Activated CD8-positive, alpha-beta memory T cell treated with anti-CD3 and anti-CD28 coated beads, Interleukin-2, amount 10 ng/mL, durations not matched to agents 7 days and 5 days (primary cell): ENCODE measurements at regions not wholly inside any gene's neighbourhood (a gene's known extent, or its start where the extent isn't known, plus 50 kb on each side); places are given as distances from the start of the nearest gene placed in this dataset.
A peak's percentile ranks its signal among the peaks of the same experiment; 100 is the strongest.

ENCODE experiments used
- ATAC-seq: fragments of 150-1000 bp; cut with Tn5 transposase; one replicate; pipeline ENCODE4 v1.10.0; 2021; ENCODE audit warnings: moderate library complexity
- CTCF ChIA-PET: fragments of 350-600 bp; sonication (Branson Sonifier 250); formaldehyde crosslinking; loops from one replicate; lab custom pipeline; 2021; ENCODE audit warnings: antibody characterized with exemption; lab: Charles Lee
- DNase-seq: peaks from one replicate; pipeline ENCODE4 v3.0.0-alpha.2; 2020
- H3K27ac Mint-ChIP-seq: one replicate; pipeline ENCODE4 v1.8.0; 2021; ENCODE audit warnings: mild to moderate bottlenecking, mixed read lengths
- H3K27me3 Mint-ChIP-seq: one replicate; pipeline ENCODE4 v1.8.0; 2021; ENCODE audit warnings: mixed read lengths
- H3K36me3 Mint-ChIP-seq: one replicate; pipeline ENCODE4 v1.8.0; 2021; ENCODE audit warnings: mild to moderate bottlenecking, mixed read lengths
- H3K4me1 Mint-ChIP-seq: one replicate; pipeline ENCODE4 v1.8.0; 2021; ENCODE audit warnings: mixed read lengths
- H3K4me3 Mint-ChIP-seq: one replicate; pipeline ENCODE4 v1.8.0; 2021; ENCODE audit warnings: mild to moderate bottlenecking, moderate library complexity, mixed read lengths
- H3K9me3 Mint-ChIP-seq: one replicate; pipeline ENCODE4 v1.8.0; 2022; ENCODE audit warnings: low read depth, mixed read lengths

DNA sequence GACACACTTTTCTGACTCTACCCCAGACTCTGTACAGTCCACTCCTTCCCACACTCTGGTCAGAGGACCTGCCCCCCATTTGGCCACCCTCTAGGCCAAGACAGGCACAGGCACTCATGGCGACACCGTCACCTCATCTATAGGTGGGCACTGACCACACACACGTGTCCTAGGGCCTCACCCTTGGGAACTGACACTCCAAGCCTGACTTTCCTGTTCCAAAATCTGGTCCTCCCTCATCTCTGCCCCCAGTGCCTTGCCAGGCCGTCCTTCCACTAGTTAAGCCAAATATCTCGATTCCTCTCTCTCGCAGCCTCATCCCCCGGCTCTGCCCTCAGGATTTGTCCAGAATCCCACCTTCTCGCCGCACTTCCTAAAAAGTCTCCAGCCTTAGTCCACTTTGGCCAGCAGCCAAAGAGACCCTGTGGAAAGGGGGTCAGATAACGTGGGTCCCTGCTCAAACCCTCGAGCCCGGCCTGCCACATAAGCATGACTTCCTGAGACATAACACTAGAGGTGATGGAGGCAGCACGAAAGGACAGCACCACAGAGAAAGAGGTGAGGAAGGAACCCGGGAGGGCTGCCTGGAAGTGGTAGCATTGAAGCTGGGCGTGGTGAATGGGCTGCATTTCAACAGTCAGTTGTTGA lies 105.8 kb upstream of the OTOS start:
- H3K36me3 Mint-ChIP-seq = no peaks in the 10 kb centered on the region
- H3K4me3 Mint-ChIP-seq = no peak overlapping the region
- ATAC-seq = no peak
- no peaks in the 10 kb centered on the region for H3K4me1 Mint-ChIP-seq
- peak; percentile 26 for DNase-seq
- H3K27ac Mint-ChIP-seq = no peak overlapping the region
- H3K27me3 Mint-ChIP-seq = peaks cover 2% of the 10 kb centered on the region
- CTCF ChIA-PET = no interaction called here
- no peaks in the 10 kb centered on the region for H3K9me3 Mint-ChIP-seq

- ATAC-seq (no peak), DNase-seq (peak; percentile 26)
- Mint-ChIP-seq H3K4me3 (no peak overlapping the region), H3K9me3 (no peaks in the 10 kb centered on the region), H3K27ac (no peak overlapping the region), H3K27me3 (no peaks in the 10 kb centered on the region), H3K36me3 (no peaks in the 10 kb centered on the region), H3K4me1 (no peaks in the 10 kb centered on the region)
- CTCF ChIA-PET = no interaction called here
These were observed 106.9 kb upstream of the OTOS start for GRCh38 chr2:240247241-240247867.

DNA sequence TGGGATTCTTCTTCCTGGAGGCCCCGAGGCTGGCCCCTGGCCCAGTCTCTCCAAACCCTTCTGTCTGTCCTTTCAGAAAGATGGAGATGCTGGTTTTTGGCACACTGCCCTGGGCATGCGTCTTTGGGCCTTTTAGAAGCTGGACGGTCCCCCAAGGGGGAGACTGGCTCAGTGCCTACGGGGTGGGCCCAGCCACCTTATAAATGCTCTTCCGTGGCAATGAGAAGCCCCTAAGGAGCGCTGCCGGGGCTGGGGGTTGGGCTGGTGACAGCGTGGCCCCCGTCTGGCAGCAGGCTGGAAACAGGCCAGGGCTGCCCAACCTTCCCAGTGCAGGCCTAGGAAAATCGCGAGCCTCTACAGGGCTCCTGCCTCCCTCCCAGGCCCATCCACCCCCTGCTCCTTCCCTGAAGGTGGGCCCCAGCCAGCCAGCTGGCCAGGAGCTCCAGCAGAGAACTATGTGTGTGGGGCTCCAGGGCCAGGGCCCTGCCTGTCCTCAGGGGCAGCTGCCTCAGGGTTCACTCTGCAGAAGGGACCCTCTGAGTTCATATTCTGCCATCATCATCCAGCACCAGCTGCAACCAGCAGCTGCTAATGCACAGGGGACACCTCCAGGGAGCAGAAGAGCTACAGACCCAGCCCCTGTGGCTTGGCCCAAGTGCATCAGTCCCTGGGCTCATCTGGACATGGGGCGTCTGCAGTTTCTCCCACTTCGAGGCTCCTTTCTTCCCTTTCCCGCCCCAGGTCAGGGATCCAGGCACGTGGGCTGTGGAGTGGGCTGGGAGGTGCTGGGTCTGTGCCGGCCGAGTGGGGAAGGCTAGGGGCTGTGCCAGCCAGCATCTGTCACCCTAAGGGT lies 107.6 kb upstream of the OTOS start:
- Mint-ChIP-seq H3K4me1 (no peaks in the 10 kb centered on the region), H3K4me3 (no peak overlapping the region), H3K36me3 (no peaks in the 10 kb centered on the region), H3K27me3 (no peaks in the 10 kb centered on the region), H3K9me3 (no peaks in the 10 kb centered on the region), H3K27ac (no peak overlapping the region)
- DNase-seq = no peak
- CTCF ChIA-PET = no interaction called here
- ATAC-seq = no peak

GRCh38 chr2:240248721-240249422 lies 108.4 kb upstream of the OTOS start:
- CTCF ChIA-PET = no interaction called here
- Mint-ChIP-seq H3K27ac (no peak overlapping the region), H3K36me3 (no peaks in the 10 kb centered on the region), H3K4me1 (no peaks in the 10 kb centered on the region), H3K9me3 (no peaks in the 10 kb centered on the region), H3K27me3 (no peaks in the 10 kb centered on the region), H3K4me3 (no peak overlapping the region)
- no peak for DNase-seq
- no peak for ATAC-seq

DNA sequence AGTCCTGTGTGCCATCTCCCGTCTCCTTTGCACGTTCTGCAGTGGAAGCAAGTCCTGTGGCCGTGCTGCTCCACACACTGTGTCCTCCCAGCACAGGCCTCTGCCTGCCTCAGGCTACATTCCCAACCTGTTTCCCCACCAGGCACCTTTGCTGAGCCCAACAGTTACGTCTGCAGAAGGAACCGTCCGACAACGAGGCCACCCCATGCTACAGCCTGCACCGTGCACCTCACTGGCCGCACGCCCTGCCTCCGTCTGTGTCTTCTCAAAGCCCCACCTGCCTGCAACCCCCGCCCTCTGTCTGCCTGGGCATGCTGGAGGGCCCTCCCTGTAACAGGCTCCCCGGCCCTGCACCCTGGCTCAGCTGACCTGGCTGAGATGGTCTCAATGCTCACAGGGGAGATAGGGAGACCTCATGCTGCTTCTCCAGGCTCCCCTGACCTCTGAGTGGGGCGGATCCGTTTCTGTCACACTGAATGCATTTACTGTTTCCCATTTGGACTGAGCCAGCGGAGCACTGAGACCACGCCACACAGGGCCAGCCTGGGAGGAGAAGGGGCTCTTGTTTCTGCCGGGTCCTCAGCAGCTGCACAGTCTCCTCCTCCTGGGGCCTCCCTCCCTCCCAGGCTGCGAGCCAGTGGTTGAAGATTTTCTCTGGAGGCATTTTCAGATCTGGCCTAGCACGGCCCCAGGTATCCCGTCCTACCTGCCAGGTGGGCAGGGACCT lies 109.1 kb upstream of the OTOS start:
- H3K27me3 Mint-ChIP-seq = no peaks in the 10 kb centered on the region
- CTCF ChIA-PET = no interaction called here
- no peak overlapping the region for H3K4me3 Mint-ChIP-seq
- no peaks in the 10 kb centered on the region for H3K9me3 Mint-ChIP-seq
- no peaks in the 10 kb centered on the region for H3K4me1 Mint-ChIP-seq
- ATAC-seq = no peak
- DNase-seq = peak; percentile 39
- no peaks in the 10 kb centered on the region for H3K36me3 Mint-ChIP-seq
- H3K27ac Mint-ChIP-seq = no peak overlapping the region

GRCh38 chr2:240250150-240250984 lies 109.9 kb upstream of the OTOS start:
- CTCF ChIA-PET = no interaction called here
- Mint-ChIP-seq H3K9me3 (no peaks in the 10 kb centered on the region), H3K4me3 (no peak overlapping the region), H3K27me3 (no peaks in the 10 kb centered on the region), H3K4me1 (no peaks in the 10 kb centered on the region), H3K27ac (no peak overlapping the region), H3K36me3 (no peaks in the 10 kb centered on the region)
- no peak for ATAC-seq
- DNase-seq = no peak

DNA sequence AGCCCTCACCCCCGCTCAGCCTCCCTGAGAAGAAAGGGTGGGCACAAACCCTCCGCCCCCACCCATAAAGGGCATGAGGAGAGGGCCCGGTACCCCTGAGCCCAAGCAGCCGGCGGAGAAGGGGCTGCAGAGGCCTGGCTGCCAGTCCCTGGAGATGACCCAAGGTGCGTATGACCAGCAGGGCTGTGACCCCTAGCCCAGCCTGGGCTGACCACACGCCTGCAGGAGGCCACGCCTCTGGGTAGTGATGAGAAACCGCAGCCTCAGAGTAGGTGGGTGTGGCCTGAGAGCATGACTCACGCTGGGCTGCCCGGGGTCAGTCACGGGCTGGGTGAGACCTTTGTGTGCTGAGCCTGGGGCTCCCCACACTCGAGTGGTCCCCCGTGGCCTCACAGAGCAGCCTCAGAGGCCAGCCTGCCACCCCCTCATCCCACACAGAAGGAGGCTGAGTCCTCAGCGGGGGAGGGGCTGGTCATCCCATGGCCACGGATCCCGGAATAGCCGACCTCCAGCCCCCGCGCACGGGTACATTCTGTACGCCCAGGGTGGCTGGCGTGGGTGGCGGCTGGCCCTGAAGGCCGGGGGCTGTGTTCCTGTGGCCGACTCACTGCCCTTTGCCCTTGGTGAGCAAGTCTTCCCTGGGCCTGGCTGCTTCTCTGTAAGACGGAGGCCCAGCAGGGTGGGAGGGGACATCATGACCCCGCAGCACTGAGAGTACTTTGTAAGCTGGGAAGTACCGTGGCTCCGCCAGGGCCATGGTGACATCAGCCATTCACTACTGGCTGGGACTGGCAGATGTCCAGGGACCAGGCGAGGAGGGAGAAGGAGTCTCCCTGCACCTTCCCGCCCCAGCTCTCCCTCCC lies 110.8 kb upstream of the OTOS start:
- CTCF ChIA-PET = no interaction called here
- H3K9me3 Mint-ChIP-seq = no peaks in the 10 kb centered on the region
- H3K4me1 Mint-ChIP-seq = no peaks in the 10 kb centered on the region
- no peak overlapping the region for H3K4me3 Mint-ChIP-seq
- H3K36me3 Mint-ChIP-seq = no peaks in the 10 kb centered on the region
- ATAC-seq = no peak
- H3K27ac Mint-ChIP-seq = no peak overlapping the region
- H3K27me3 Mint-ChIP-seq = no peaks in the 10 kb centered on the region
- DNase-seq = peak; percentile 38

GRCh38 chr2:240251848-240252190 lies 111.4 kb upstream of the OTOS start:
- CTCF ChIA-PET = no interaction called here

GRCh38 chr2:240252191-240252871 lies 111.9 kb upstream of the OTOS start:
- CTCF ChIA-PET = no interaction called here
- H3K36me3 Mint-ChIP-seq = no peaks in the 10 kb centered on the region
- H3K27me3 Mint-ChIP-seq = no peaks in the 10 kb centered on the region
- no peaks in the 10 kb centered on the region for H3K9me3 Mint-ChIP-seq
- ATAC-seq (no peak), DNase-seq (no peak)
- no peaks in the 10 kb centered on the region for H3K4me1 Mint-ChIP-seq
- no peak overlapping the region for H3K27ac Mint-ChIP-seq
- no peak overlapping the region for H3K4me3 Mint-ChIP-seq

More at GRCh38 chr2:240251848-240252190, 111.4 kb upstream of the OTOS start:
- H3K27me3 Mint-ChIP-seq = no peaks in the 10 kb centered on the region
- no peak overlapping the region for H3K27ac Mint-ChIP-seq
- no peaks in the 10 kb centered on the region for H3K9me3 Mint-ChIP-seq
- ATAC-seq (no peak), DNase-seq (no peak)
- H3K4me1 Mint-ChIP-seq = no peaks in the 10 kb centered on the region
- no peaks in the 10 kb centered on the region for H3K36me3 Mint-ChIP-seq
- H3K4me3 Mint-ChIP-seq = no peak overlapping the region

- Mint-ChIP-seq H3K27ac (no peak overlapping the region), H3K9me3 (no peaks in the 10 kb centered on the region), H3K4me1 (no peaks in the 10 kb centered on the region), H3K36me3 (no peaks in the 10 kb centered on the region), H3K4me3 (no peak overlapping the region), H3K27me3 (no peaks in the 10 kb centered on the region)
- ATAC-seq (no peak), DNase-seq (no peak)
- CTCF ChIA-PET = no interaction called here
These were observed 112.5 kb upstream of the OTOS start for GRCh38 chr2:240252872-240253511.

DNA sequence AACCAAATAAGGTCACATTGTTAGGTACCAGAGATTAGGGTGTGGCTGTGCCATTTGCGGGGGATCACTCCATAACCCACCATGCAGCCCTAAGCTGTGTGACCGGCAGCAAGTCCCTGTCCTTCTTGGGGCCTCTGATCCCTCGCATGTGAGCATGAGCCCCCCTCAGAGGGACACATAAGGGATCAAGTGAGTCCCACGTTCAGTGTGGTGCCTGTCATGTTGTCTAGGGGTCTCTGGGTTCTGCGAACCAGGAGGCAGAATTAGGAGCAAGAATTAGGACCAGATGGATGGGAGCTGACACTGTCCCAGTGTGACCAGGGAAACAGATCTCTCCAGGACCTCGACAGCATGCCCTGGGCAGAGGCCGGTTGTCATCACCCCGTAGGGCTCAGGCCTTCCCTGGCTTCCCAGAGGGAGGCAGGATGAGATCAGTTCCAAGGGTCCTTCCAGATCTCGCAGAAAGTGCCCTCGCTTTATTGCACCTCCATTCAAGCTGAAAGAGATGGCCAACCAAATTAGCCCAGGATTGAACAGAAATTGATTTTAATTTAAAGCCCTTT lies 113.2 kb upstream of the OTOS start:
- CTCF ChIA-PET = no interaction called here
- DNase-seq = no peak
- H3K4me1 Mint-ChIP-seq = no peaks in the 10 kb centered on the region
- no peaks in the 10 kb centered on the region for H3K9me3 Mint-ChIP-seq
- no peak overlapping the region for H3K4me3 Mint-ChIP-seq
- H3K27me3 Mint-ChIP-seq = no peaks in the 10 kb centered on the region
- no peak overlapping the region for H3K27ac Mint-ChIP-seq
- ATAC-seq = no peak
- H3K36me3 Mint-ChIP-seq = no peaks in the 10 kb centered on the region
